ENCODE measurements at regions not wholly inside any gene's neighbourhood (a gene's known extent, or its start where the extent isn't known, plus 50 kb on each side); places are given as distances from the start of the nearest gene placed in this dataset.

DNA sequence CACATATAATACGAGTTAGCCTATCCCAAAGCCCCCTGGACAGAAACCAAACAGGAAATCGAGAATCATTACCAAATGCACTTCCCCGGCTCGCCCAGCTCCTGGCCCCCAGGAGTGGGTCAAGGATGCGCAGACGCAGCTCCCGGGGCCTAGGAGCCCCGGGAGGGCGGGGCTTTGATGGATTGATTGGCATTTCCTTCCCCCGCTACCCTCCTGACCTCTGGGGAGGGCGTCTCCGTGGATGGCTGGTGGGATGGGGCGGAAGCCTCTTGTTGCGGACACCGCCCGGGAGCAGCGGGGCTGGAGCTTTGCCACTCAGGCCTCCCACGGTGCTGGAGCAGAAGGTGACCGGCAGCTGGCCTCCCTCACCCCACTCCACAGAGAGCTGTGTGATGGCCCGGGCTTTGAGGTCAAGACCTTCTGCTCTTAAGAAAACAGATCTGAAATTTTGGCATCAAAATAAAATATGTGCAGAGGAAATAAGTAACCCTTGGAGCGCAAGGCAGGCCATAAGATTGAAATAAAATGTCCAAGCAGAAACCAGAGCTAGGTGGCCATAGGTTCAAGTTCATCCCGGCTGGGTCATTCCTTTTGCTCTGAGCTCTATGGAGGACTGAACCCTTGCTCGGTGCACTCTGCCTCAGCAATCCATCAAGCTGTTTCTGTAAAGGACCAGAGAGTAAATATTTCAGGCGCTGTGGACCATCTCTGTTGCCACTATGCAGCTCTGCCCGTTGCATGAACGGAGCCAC lies 262.3 kb downstream of the SOX9 start:
- CTCF ChIA-PET, result no interaction called here
- no peaks in the 10 kb centered on the region for H4K20me1 ChIP-seq (replicated peaks; ENCODE audit: control insufficient read depth, extremely low read depth, insufficient read depth, low read length)
- TF ChIP-seq, protein P1, sequence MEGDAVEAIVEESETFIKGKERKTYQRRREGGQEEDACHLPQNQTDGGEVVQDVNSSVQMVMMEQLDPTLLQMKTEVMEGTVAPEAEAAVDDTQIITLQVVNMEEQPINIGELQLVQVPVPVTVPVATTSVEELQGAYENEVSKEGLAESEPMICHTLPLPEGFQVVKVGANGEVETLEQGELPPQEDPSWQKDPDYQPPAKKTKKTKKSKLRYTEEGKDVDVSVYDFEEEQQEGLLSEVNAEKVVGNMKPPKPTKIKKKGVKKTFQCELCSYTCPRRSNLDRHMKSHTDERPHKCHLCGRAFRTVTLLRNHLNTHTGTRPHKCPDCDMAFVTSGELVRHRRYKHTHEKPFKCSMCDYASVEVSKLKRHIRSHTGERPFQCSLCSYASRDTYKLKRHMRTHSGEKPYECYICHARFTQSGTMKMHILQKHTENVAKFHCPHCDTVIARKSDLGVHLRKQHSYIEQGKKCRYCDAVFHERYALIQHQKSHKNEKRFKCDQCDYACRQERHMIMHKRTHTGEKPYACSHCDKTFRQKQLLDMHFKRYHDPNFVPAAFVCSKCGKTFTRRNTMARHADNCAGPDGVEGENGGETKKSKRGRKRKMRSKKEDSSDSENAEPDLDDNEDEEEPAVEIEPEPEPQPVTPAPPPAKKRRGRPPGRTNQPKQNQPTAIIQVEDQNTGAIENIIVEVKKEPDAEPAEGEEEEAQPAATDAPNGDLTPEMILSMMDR (IDR thresholded peaks at IDR 0.05; ENCODE audit: extremely low read depth in 1 of 2, insufficient read depth in 1 of 2, low read depth in 1 of 2, low read length in 2 of 2), result no peak
- TF ChIP-seq JUN (IDR thresholded peaks at IDR 0.05; ENCODE audit: borderline replicate concordance, insufficient read depth, insufficient read length, low read depth) (no peak), MYC (IDR thresholded peaks at IDR 0.05; ENCODE audit: low read depth, low read length) (no peak), POLR2A (IDR thresholded peaks at IDR 0.05; ENCODE audit: low read depth, low read length) (no peak), FOS (IDR thresholded peaks at IDR 0.05; ENCODE audit: borderline replicate concordance, insufficient read depth, low read length) (no peak), GATA2 (IDR thresholded peaks at IDR 0.05; ENCODE audit: insufficient read depth, insufficient read length, low read depth, low read length) (no peak), POLR2AphosphoS5 (IDR thresholded peaks at IDR 0.05; ENCODE audit: insufficient read depth, low read depth, low read length) (no peak), EZH2 (IDR thresholded peaks at IDR 0.05; ENCODE audit: borderline replicate concordance, low read depth, low read length, severe bottlenecking) (no peak)
- TF ChIP-seq, protein P2, sequence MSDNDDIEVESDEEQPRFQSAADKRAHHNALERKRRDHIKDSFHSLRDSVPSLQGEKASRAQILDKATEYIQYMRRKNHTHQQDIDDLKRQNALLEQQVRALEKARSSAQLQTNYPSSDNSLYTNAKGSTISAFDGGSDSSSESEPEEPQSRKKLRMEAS (IDR thresholded peaks at IDR 0.05; ENCODE audit: insufficient read depth, insufficient read length), result no peak

More for the DNA sequence above, 262.3 kb downstream of the SOX9 start:
- no peak overlapping the region for H3K27ac ChIP-seq (ENCODE audit: insufficient read depth, low read depth, low read length)
- H3K36me3 ChIP-seq (ENCODE audit: control insufficient read depth in 2 of 2, extremely low read depth in 1 of 2, insufficient read depth in 2 of 2, low read length in 2 of 2), result no peaks in the 10 kb centered on the region
- no peak overlapping the region for H2AFZ ChIP-seq (ENCODE audit: low read depth, low read length)
- intact Hi-C loops (cut with micrococcal nuclease) (no loop called here), dilution Hi-C loops (cut with MboI; ENCODE audit: extremely low pct_ligation_motif_present, low sequenced_read_pairs) (no loop called here)
- H3K4me2 ChIP-seq (ENCODE audit: insufficient read depth, low read length), result no peak overlapping the region
- no peak for FAIRE-seq
- no peaks in the 10 kb centered on the region for H3K79me2 ChIP-seq (ENCODE audit: control insufficient read depth, insufficient read depth, low read length)
- BruUV-seq (replicated peaks), result no TSS peak
- no peaks in the 10 kb centered on the region for H3K9me3 ChIP-seq (replicated peaks; ENCODE audit: control insufficient read depth, insufficient read depth, low read length)
- H3K27me3 ChIP-seq (ENCODE audit: control insufficient read depth in 2 of 2, insufficient read depth in 2 of 2, low read length in 2 of 2), result no peaks in the 10 kb centered on the region
- no peak overlapping the region for H3K4me3 ChIP-seq (replicated peaks in 1 of 3; ENCODE audit: insufficient read depth in 1 of 3, low read depth in 1 of 3, low read length in 3 of 3)
- H3K9me1 ChIP-seq (replicated peaks; ENCODE audit: control insufficient read depth, extremely low read depth, insufficient read depth, low read length), result no peaks in the 10 kb centered on the region
- POLR2A ChIA-PET, result no interaction called here
- H3K9ac ChIP-seq (replicated peaks; ENCODE audit: extremely low read depth, insufficient read depth, low read length), result no peak overlapping the region
- no peaks in the 10 kb centered on the region for H3K4me1 ChIP-seq (ENCODE audit: control insufficient read depth, extremely low read depth, insufficient read depth, low read length)
- no peak for DNase-seq (ENCODE audit: low read depth, low spot score)
